ENCODE measurements at regions not wholly inside any gene's neighbourhood (a gene's known extent, or its start where the extent isn't known, plus 50 kb on each side); places are given as distances from the start of the nearest gene placed in this dataset.

- TF ChIP-seq CTCF (IDR thresholded peaks at IDR 0.05) (no peak), EP300 (IDR thresholded peaks at IDR 0.05) (no peak), POLR2AphosphoS5 (IDR thresholded peaks at IDR 0.05) (no peak)
These were observed 465.9 kb upstream of the ATXN8OS start for GRCh38 chr13:69641773-69642172.

Measured in sigmoid colon (tissue), 4 donors.